Activated naive CD4-positive, alpha-beta T cell treated with anti-CD3 and anti-CD28 coated beads, Interleukin-2, amount 50 U/mL, for 24 hours (primary cell): ENCODE measurements at regions not wholly inside any gene's neighbourhood (a gene's known extent, or its start where the extent isn't known, plus 50 kb on each side); places are given as distances from the start of the nearest gene placed in this dataset.
"Not testable (repeated sequence)": the region's sequence is repeated elsewhere in the genome, so short reads cannot be mapped to it uniquely, and the experiment has no call there.

Experiments used
- H3K27ac Mint-ChIP-seq: one replicate; pipeline ENCODE4 v1.8.0; 2021; ENCODE audit warnings: mild to moderate bottlenecking, mixed read lengths
- H3K27me3 Mint-ChIP-seq: one replicate; pipeline ENCODE4 v1.8.0; 2021; ENCODE audit warnings: mixed read lengths
- H3K36me3 Mint-ChIP-seq: one replicate; pipeline ENCODE4 v1.8.0; 2021; ENCODE audit warnings: mixed read lengths
- H3K4me1 Mint-ChIP-seq: one replicate; pipeline ENCODE4 v1.8.0; 2021; ENCODE audit warnings: mixed read lengths
- H3K4me3 Mint-ChIP-seq: one replicate; pipeline ENCODE4 v1.8.0; 2021; ENCODE audit warnings: mild to moderate bottlenecking, mixed read lengths
- H3K9me3 Mint-ChIP-seq: one replicate; pipeline ENCODE4 v1.8.0; 2021; ENCODE audit warnings: mixed read lengths

GRCh38 chr9:29012911-29013310 is 1439.6 kb upstream of the C9orf72 start:
- H3K27me3 Mint-ChIP-seq, result no peaks in the 10 kb centered on the region
- no peak overlapping the region for H3K27ac Mint-ChIP-seq
- no peaks in the 10 kb centered on the region for H3K4me1 Mint-ChIP-seq
- H3K36me3 Mint-ChIP-seq, result no peaks in the 10 kb centered on the region
- no peaks in the 10 kb centered on the region for H3K9me3 Mint-ChIP-seq
- H3K4me3 Mint-ChIP-seq, result no peak overlapping the region

DNA sequence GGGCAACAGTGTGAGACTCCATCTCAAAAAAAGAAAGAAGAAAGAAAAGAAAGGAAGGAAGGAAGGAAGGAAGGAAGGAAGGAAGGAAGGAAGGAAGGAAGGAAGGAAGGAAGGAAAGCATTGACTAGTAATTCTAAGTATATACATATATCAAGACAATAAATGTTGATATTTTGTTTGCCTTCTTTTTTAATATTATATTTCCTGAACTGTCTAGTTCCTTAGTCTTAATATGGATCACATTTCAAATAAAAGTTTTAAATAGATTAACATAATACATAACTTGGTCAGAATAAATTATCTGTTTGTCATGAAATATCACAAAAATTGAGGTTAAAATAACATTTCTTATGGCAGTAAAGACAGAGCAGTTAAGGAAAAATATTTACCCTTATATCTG is 1448.4 kb upstream of the C9orf72 start:
- Mint-ChIP-seq H3K9me3 (peaks cover 5% of the 10 kb centered on the region), H3K36me3 (no peaks in the 10 kb centered on the region), H3K4me3 (no peak overlapping the region)

DNA sequence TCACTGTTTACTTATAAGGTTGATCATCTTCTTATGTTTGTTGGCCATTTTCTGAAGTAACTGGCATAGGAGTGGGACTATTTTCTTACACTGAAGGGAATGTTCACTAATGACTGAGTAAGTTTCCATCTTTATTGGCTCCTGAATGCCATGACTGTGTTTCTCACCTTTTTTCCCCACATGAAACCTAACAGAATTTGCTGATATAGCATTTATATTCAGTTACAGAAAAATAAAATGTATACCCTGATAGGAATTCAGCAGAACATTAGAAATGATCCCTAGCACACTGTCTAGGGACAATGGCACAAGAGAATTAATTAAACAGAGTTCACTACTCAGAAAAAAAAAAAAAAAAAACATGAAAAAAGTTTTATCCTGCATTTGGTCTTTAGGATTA is 1465.1 kb upstream of the C9orf72 start:
- Mint-ChIP-seq H3K27me3 (no peaks in the 10 kb centered on the region), H3K4me1 (no peaks in the 10 kb centered on the region), H3K9me3 (no peaks in the 10 kb centered on the region), H3K27ac (no peak overlapping the region), H3K36me3 (no peaks in the 10 kb centered on the region), H3K4me3 (no peak overlapping the region)

More for the DNA sequence above, 1448.4 kb upstream of the C9orf72 start:
- no peak overlapping the region for H3K27ac Mint-ChIP-seq
- H3K4me1 Mint-ChIP-seq, result no peaks in the 10 kb centered on the region
- H3K27me3 Mint-ChIP-seq, result no peaks in the 10 kb centered on the region

DNA sequence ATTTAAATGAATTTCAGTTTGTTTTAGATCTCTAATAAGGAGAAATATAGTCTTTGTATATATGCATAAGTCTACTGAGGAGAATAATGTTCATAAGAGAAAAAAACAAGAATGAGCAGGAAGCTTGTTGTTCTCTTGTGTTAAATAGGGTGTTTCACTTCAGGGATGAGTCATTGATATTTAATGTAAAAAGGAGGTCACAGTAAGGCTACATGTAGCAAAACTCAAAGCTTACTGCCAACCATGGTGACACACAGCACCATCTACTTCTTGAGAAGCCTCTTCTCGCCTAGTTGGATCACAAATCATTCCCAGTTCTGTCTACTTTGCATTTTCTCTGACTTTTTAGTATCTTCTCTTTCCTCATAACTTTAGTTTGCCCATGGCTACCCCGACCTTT is 1466.0 kb upstream of the C9orf72 start:
- no peaks in the 10 kb centered on the region for H3K27me3 Mint-ChIP-seq

GRCh38 chr9:29043072-29043471 is 1469.8 kb upstream of the C9orf72 start:
- no peaks in the 10 kb centered on the region for H3K9me3 Mint-ChIP-seq
- no peaks in the 10 kb centered on the region for H3K36me3 Mint-ChIP-seq
- no peak overlapping the region for H3K27ac Mint-ChIP-seq
- H3K27me3 Mint-ChIP-seq, result no peaks in the 10 kb centered on the region
- no peak overlapping the region for H3K4me3 Mint-ChIP-seq
- H3K4me1 Mint-ChIP-seq, result no peaks in the 10 kb centered on the region

More for the DNA sequence above, 1466.0 kb upstream of the C9orf72 start:
- no peak overlapping the region for H3K4me3 Mint-ChIP-seq
- H3K4me1 Mint-ChIP-seq, result no peaks in the 10 kb centered on the region
- H3K9me3 Mint-ChIP-seq, result no peaks in the 10 kb centered on the region
- no peaks in the 10 kb centered on the region for H3K36me3 Mint-ChIP-seq
- no peak overlapping the region for H3K27ac Mint-ChIP-seq

GRCh38 chr9:29044959-29045358 is 1471.7 kb upstream of the C9orf72 start:
- Mint-ChIP-seq H3K27me3 (no peaks in the 10 kb centered on the region), H3K4me1 (no peaks in the 10 kb centered on the region), H3K9me3 (no peaks in the 10 kb centered on the region), H3K27ac (no peak overlapping the region), H3K36me3 (no peaks in the 10 kb centered on the region), H3K4me3 (no peak overlapping the region)

DNA sequence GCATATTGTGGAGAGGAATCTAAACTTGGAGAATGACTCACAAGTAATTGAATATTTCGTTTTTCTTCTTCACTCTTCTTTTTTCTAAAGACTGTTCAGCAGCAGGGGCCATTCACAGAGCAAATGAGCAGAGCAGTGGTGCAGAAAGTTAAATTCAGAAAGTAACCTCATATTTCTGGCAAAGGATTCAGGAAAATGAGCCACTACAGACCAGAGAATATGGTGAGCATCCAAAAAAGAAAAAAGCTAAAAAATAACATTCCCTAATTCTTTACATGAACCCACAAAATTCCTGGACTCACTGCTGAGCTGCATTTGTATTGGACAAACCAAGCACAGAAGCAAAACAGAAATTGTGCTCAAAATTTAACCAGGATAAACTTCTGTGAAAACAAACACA is 1486.8 kb upstream of the C9orf72 start:
- Mint-ChIP-seq H3K9me3 (peaks cover 18% of the 10 kb centered on the region), H3K4me3 (no peak overlapping the region)

GRCh38 chr9:29062446-29062845 is 1489.2 kb upstream of the C9orf72 start:
- Mint-ChIP-seq H3K36me3 (no peaks in the 10 kb centered on the region), H3K9me3 (peaks cover 12% of the 10 kb centered on the region), H3K27me3 (no peaks in the 10 kb centered on the region), H3K4me1 (no peaks in the 10 kb centered on the region), H3K27ac (no peak overlapping the region), H3K4me3 (no peak overlapping the region)

More for the DNA sequence above, 1486.8 kb upstream of the C9orf72 start:
- Mint-ChIP-seq H3K36me3 (no peaks in the 10 kb centered on the region), H3K27me3 (no peaks in the 10 kb centered on the region), H3K4me1 (no peaks in the 10 kb centered on the region), H3K27ac (no peak overlapping the region)

GRCh38 chr9:29063031-29063430 is 1489.8 kb upstream of the C9orf72 start:
- Mint-ChIP-seq H3K36me3 (no peaks in the 10 kb centered on the region), H3K4me3 (no peak overlapping the region), H3K27ac (no peak overlapping the region), H3K9me3 (peaks cover 9% of the 10 kb centered on the region), H3K4me1 (no peaks in the 10 kb centered on the region), H3K27me3 (no peaks in the 10 kb centered on the region)

DNA sequence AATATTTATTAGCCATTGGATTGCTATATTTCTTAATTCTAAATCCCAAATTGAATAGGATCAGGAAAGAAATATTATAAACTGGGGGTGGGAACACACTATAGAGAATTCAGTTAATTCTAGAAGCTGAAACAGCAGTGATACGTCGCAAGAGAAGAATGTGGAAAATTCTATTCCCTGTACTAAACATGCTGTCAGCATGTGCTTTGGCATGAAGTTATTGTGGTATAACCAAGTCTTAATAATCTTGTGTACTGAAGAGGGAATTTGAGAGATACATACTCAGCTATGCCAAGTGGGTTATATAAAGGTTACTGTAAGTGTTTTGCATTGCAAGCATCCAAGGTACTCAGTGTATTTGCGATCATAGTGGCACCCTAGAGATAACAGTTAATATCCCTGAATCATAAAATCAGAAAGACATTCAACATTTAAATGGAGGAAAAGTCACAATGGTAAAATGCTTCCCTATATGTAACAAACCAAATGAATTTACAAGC is 1492.9 kb upstream of the C9orf72 start:
- Mint-ChIP-seq H3K27me3 (no peaks in the 10 kb centered on the region), H3K4me1 (no peaks in the 10 kb centered on the region), H3K36me3 (no peaks in the 10 kb centered on the region), H3K4me3 (no peak overlapping the region), H3K9me3 (no peaks in the 10 kb centered on the region), H3K27ac (no peak overlapping the region)

DNA sequence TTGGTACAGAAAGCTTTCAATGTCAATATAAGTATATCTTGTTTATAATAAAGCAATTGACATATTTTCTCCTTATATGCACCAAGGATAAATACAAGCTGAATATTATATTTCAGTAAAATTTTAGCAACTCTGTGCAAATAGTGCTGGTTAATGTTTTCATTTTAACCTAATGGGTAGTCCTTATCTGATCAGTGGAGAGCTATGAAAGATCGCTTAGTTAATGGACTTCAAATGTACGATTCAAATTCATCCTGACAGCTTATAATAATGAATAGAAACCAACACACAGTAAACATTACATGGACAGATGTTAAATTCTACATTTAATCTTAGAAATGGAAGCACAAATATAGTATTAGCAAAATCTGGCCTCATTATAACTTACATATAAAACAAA is 1495.2 kb upstream of the C9orf72 start:
- H3K4me3 Mint-ChIP-seq, result no peak overlapping the region
- H3K36me3 Mint-ChIP-seq, result no peaks in the 10 kb centered on the region
- no peaks in the 10 kb centered on the region for H3K9me3 Mint-ChIP-seq
- no peak overlapping the region for H3K27ac Mint-ChIP-seq
- H3K27me3 Mint-ChIP-seq, result no peaks in the 10 kb centered on the region
- no peaks in the 10 kb centered on the region for H3K4me1 Mint-ChIP-seq

DNA sequence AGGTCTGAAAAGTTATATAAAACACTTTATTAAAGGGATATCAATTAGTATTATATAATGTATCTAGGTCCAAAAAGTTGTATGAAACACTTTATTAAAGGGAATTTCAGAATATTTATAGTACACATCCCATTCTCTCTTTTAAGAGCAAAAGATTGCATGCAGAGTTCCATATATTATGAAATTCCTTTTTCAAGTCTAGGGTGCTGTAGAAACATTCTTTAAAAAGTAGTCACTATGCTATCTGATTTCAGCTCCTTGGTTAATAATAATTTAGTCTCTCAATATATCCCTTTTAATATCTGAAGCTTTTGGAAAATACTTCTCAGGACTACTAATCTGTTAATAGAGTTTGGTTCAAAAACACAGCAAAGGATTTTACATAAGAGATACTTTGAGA is 1496.1 kb upstream of the C9orf72 start:
- no peaks in the 10 kb centered on the region for H3K27me3 Mint-ChIP-seq
- H3K9me3 Mint-ChIP-seq, result no peaks in the 10 kb centered on the region
- no peaks in the 10 kb centered on the region for H3K36me3 Mint-ChIP-seq
- H3K4me3 Mint-ChIP-seq, result no peak overlapping the region
- no peak overlapping the region for H3K27ac Mint-ChIP-seq
- H3K4me1 Mint-ChIP-seq, result no peaks in the 10 kb centered on the region

GRCh38 chr9:29078063-29078666 is 1504.9 kb upstream of the C9orf72 start:
- H3K9me3 Mint-ChIP-seq, result no peaks in the 10 kb centered on the region
- H3K27ac Mint-ChIP-seq, result no peak overlapping the region
- H3K4me3 Mint-ChIP-seq, result no peak overlapping the region
- no peaks in the 10 kb centered on the region for H3K36me3 Mint-ChIP-seq
- no peaks in the 10 kb centered on the region for H3K4me1 Mint-ChIP-seq
- no peaks in the 10 kb centered on the region for H3K27me3 Mint-ChIP-seq

DNA sequence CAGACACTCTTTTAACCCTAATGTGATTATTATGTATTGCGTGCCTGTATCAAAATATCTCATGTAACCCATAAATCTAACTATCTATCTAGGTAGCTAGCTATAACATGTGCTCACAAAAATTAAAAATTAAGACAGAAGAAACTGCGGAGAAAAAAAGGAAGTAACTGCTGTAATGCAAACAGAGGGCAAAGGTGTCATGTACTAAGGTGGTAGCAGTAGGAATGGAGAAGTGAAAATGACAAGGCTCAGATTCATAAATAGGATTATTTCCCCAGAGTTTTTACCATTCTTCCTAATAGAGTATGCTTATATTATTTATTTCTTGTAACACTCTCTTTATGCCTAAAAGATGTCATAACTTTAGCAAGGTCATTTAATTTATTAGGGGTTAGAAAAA is 1527.5 kb upstream of the C9orf72 start:
- no peaks in the 10 kb centered on the region for H3K9me3 Mint-ChIP-seq
- no peaks in the 10 kb centered on the region for H3K27me3 Mint-ChIP-seq
- no peak overlapping the region for H3K27ac Mint-ChIP-seq
- H3K36me3 Mint-ChIP-seq, result no peaks in the 10 kb centered on the region
- H3K4me3 Mint-ChIP-seq, result no peak overlapping the region
- no peaks in the 10 kb centered on the region for H3K4me1 Mint-ChIP-seq

GRCh38 chr9:29104166-29104565 is 1530.9 kb upstream of the C9orf72 start:
- not testable (repeated sequence) for H3K27me3 Mint-ChIP-seq

GRCh38 chr9:29118555-29118954 is 1545.3 kb upstream of the C9orf72 start:
- Mint-ChIP-seq H3K4me1 (no peaks in the 10 kb centered on the region), H3K9me3 (no peaks in the 10 kb centered on the region), H3K27ac (no peak overlapping the region), H3K4me3 (no peak overlapping the region), H3K27me3 (no peaks in the 10 kb centered on the region), H3K36me3 (no peaks in the 10 kb centered on the region)

More at GRCh38 chr9:29104166-29104565, 1530.9 kb upstream of the C9orf72 start:
- not testable (repeated sequence) for H3K4me3 Mint-ChIP-seq, H3K9me3 Mint-ChIP-seq, H3K27ac Mint-ChIP-seq, H3K4me1 Mint-ChIP-seq, H3K36me3 Mint-ChIP-seq

DNA sequence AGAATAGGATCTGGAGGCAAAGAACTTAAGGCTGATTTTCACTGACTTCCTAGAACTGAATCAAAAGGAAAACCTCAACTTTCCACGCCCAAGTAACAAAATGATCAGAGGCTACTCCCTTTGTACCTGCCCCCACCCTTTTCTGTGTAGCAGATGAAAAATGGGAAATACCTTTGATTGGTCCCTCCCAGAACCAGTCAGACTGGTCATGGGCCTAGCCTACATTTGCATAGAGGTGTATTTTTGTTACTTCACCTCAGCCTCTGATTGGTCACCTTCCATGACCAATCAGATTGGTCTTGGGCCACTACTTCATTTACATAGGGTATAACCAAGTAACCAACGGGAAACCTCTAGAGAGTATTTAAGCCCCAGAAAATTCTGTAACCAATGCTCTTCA is 1553.5 kb upstream of the C9orf72 start:
- Mint-ChIP-seq H3K36me3 (no peaks in the 10 kb centered on the region), H3K27me3 (no peaks in the 10 kb centered on the region), H3K4me1 (no peaks in the 10 kb centered on the region), H3K4me3 (no peak overlapping the region), H3K27ac (no peak overlapping the region), H3K9me3 (peaks cover 7% of the 10 kb centered on the region)
